ENCODE measurements at regions not wholly inside any gene's neighbourhood (a gene's known extent, or its start where the extent isn't known, plus 50 kb on each side); places are given as distances from the start of the nearest gene placed in this dataset.

DNA sequence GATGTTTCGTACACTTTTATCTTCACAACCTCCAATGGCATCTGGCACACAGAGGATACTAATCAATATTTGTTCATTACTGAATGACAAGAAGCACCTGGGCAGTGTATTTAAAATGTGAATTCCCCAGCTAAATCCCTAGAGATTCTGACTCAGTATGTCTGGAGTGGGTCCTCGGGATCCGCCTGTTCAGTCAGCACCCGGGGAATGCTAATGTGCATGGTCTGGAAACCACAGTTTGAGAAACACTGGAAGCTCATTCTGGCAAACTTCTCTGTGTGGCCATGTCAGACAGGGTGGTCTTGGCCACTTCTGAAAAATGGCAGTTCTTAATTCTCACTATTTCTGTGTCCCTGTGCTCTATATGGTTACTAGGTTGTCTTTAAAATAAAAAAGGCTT is 138.8 kb upstream of the VCX start:
- no peak overlapping the region for H3K27ac Mint-ChIP-seq
- no peaks in the 10 kb centered on the region for H3K4me1 Mint-ChIP-seq (ENCODE audit: low read depth in 2 of 2)
- no peak for DNase-seq (ENCODE audit: low spot score)
- no peak overlapping the region for H3K4me3 Mint-ChIP-seq
- no peak for ATAC-seq
- peaks cover 15% of the 10 kb centered on the region for H3K9me3 Mint-ChIP-seq
- no peaks in the 10 kb centered on the region for H3K36me3 Mint-ChIP-seq
- H3K27me3 Mint-ChIP-seq = no peaks in the 10 kb centered on the region

DNA sequence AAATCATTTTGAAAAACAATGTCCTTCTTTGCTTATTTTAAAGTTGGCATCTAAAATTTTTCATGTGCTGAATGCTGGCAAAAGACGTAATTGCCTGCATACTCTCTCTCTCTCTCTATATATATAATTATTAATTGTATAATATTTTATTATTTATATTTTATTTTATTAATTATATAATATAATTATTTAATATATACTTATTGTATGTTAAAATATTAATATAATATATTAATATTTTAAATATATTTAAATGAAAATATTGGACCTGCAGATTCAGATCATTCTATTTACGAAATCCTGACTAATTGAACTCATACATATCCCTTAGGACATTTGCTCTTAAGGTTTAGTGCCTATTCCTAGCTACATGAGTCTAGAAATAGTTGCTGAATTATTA is 144.7 kb upstream of the VCX start:
- DNase-seq (ENCODE audit: low spot score) = no peak
- Mint-ChIP-seq H3K27me3 (no peaks in the 10 kb centered on the region), H3K4me1 (ENCODE audit: low read depth in 2 of 2) (no peaks in the 10 kb centered on the region), H3K27ac (no peak overlapping the region), H3K36me3 (no peaks in the 10 kb centered on the region), H3K4me3 (no peak overlapping the region), H3K9me3 (peaks cover 23% of the 10 kb centered on the region)
- ATAC-seq = no peak

DNA sequence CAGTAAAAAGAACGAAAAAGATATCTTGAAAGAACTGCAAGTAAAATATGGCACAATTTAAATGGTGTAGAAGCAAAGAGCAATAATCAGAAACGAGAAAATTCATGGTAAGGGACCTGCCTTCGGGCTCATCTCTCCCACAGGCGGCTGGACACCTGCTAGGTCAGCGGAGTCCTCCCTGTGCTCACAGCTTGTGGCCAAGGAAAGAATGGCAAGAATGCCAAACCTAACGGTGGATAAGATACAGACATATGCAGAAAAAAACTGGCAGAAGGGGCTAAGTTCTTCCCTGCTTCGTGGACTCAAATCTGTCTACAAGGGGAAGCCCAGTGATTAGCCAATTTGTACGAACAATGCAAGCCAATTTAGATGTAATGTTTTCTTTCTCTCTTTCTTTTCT is 152.1 kb upstream of the VCX start:
- H3K4me3 Mint-ChIP-seq = no peak overlapping the region
- H3K27ac Mint-ChIP-seq = no peak overlapping the region
- no peak for ATAC-seq
- H3K4me1 Mint-ChIP-seq (ENCODE audit: low read depth in 2 of 2) = no peaks in the 10 kb centered on the region
- no peaks in the 10 kb centered on the region for H3K36me3 Mint-ChIP-seq
- DNase-seq (ENCODE audit: low spot score) = no peak
- H3K27me3 Mint-ChIP-seq = no peaks in the 10 kb centered on the region
- peaks cover 15% of the 10 kb centered on the region for H3K9me3 Mint-ChIP-seq

DNA sequence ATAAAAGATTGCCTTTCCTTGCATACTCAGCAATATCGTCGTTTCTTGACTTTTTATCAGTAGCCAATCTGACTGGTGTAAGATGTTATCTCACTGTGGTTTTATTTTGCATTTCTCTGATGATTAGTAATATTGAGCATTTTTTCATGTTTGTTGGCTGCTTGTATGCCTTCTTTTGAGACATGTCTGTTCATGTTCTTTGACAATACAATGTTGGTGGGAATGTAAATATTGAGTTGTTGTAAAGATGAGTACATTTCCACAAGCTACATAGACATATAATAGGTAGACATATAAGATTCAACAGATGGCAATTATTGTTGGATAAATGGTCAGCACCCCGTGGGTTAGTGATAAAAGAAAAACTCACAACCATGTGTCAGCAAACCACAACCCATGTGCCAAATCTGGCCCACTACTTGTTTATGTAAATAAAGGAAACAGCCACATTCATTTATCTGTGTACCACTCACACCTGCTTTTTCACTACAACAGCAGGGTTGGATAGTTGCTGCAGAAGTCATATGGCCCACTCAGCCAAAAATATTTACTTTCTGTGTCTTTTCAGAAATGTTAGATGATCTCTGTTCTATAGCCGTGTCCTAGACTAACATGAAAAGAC is 153.1 kb upstream of the VCX start:
- Mint-ChIP-seq H3K36me3 (no peaks in the 10 kb centered on the region), H3K4me1 (ENCODE audit: low read depth in 2 of 2) (no peaks in the 10 kb centered on the region), H3K27ac (no peak overlapping the region), H3K9me3 (peaks cover 15% of the 10 kb centered on the region), H3K27me3 (no peaks in the 10 kb centered on the region), H3K4me3 (no peak overlapping the region)
- DNase-seq (ENCODE audit: low spot score) (no peak), ATAC-seq (no peak)

DNA sequence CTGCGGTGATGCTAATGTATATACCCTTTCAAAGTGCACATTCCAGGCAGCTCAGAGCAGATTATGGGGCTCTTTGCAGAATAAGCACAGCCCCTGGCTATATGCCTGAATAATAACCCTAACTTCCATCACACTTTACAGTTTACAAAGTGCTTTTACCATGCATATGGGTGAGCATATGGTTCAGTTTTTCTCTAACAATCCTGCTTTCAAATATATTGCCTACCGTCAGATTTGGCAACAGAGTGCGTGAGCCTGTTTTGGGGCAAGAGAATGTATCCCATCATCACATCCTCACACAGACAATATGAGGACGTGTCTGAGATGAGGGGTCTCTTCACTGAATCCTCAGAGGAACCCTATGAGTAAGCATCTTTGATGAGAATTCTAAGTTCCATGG is 162.8 kb upstream of the VCX start:
- no peak for DNase-seq (ENCODE audit: low spot score)
- peaks cover 4% of the 10 kb centered on the region for H3K9me3 Mint-ChIP-seq
- H3K36me3 Mint-ChIP-seq = no peaks in the 10 kb centered on the region
- H3K27ac Mint-ChIP-seq = no peak overlapping the region
- H3K4me1 Mint-ChIP-seq (ENCODE audit: low read depth in 2 of 2) = no peaks in the 10 kb centered on the region
- no peak for ATAC-seq
- no peak overlapping the region for H3K4me3 Mint-ChIP-seq
- H3K27me3 Mint-ChIP-seq = no peaks in the 10 kb centered on the region

DNA sequence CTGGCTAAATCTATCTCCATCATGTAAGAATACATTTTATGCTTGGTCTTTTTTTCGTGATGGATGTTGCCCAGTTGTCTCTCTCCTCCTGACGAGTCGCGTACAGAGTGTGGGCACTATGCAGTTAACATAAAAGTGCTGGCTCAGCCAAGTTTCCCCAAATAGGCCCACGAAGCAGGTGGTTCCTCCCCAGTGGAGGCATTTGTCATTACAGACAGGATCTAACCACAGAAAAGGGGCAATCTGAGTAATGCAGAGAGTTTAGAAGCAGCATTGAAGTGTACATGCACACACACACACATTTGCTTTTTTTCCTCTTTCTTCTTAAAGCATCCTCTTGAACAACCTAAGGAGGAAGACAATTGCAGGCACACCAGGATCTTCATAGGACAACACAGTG is 188.7 kb upstream of the VCX start:
- Mint-ChIP-seq H3K4me1 (ENCODE audit: low read depth in 2 of 2) (no peaks in the 10 kb centered on the region), H3K4me3 (no peak overlapping the region), H3K9me3 (peaks cover 9% of the 10 kb centered on the region), H3K27ac (no peak overlapping the region), H3K27me3 (no peaks in the 10 kb centered on the region), H3K36me3 (no peaks in the 10 kb centered on the region)
- DNase-seq (ENCODE audit: low spot score) (no peak), ATAC-seq (no peak)

DNA sequence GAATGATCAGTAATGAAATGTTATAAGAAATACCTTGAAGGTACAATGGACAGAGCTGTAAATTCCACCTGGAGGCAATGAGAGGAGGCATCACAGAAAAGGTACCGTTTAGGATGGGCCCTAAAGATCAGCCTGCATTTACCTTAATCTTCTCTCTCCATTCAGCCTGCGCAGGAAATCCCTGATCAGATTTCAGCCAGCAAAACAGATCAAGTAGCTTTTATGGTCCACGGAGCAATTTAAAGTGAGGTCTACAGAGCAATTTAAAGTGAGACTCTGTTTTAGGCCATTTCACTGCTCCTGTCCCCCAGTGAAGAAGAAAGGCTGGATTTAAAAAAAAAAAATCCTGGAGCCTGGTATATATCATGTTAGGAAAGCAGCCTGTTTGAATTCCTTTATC is 195.1 kb upstream of the VCX start:
- Mint-ChIP-seq H3K27me3 (no peaks in the 10 kb centered on the region), H3K9me3 (peaks cover 3% of the 10 kb centered on the region), H3K4me3 (no peak overlapping the region), H3K27ac (no peak overlapping the region), H3K36me3 (no peaks in the 10 kb centered on the region), H3K4me1 (ENCODE audit: low read depth in 2 of 2) (no peaks in the 10 kb centered on the region)
- DNase-seq (ENCODE audit: low spot score) = no peak
- no peak for ATAC-seq

DNA sequence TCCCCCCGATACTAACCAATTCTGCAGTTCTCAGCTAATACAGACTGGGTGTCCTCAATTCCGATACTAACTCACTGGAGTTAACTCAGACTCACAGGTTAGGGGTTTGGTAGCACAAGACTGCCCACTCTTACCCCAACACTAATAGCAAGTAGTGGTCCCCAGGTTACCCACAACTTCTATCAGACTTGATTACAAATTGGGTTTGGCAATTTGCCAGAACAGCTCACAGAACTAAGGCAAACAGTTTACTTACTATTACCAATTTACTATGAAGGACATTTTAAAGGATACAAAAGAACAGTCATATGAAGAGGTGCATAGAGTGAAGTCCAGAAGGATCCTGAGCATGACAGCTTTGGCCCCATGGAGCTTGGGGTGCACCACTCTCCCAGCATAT is 201.8 kb upstream of the VCX start:
- no peak for DNase-seq (ENCODE audit: low spot score)
- Mint-ChIP-seq H3K9me3 (peaks cover 4% of the 10 kb centered on the region), H3K4me3 (no peak overlapping the region), H3K36me3 (no peaks in the 10 kb centered on the region), H3K27ac (no peak overlapping the region), H3K27me3 (no peaks in the 10 kb centered on the region), H3K4me1 (ENCODE audit: low read depth in 2 of 2) (no peaks in the 10 kb centered on the region)
- ATAC-seq = no peak

DNA sequence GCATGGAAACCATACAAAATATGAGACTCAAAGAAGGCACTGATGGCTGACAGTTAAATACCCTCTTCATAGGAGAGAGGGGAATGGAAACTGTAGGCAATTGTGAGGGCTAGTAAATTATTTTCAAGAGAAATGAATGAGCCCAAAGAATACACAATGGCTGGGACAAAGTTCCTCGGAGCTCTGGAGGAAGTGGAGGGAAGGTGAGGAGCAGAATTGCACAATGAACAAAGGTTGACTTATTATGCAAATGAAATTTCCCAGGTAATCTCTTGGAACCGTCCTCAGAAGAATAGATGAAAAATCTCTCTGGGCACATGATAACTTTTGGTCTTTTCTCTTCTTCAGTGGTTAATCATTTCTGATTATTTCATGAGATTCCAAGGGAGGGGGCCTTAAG is 202.6 kb upstream of the VCX start:
- no peak overlapping the region for H3K27ac Mint-ChIP-seq
- no peaks in the 10 kb centered on the region for H3K4me1 Mint-ChIP-seq (ENCODE audit: low read depth in 2 of 2)
- H3K36me3 Mint-ChIP-seq = no peaks in the 10 kb centered on the region
- ATAC-seq = no peak
- H3K27me3 Mint-ChIP-seq = no peaks in the 10 kb centered on the region
- no peak overlapping the region for H3K4me3 Mint-ChIP-seq
- peaks cover 5% of the 10 kb centered on the region for H3K9me3 Mint-ChIP-seq
- no peak for DNase-seq (ENCODE audit: low spot score)

DNA sequence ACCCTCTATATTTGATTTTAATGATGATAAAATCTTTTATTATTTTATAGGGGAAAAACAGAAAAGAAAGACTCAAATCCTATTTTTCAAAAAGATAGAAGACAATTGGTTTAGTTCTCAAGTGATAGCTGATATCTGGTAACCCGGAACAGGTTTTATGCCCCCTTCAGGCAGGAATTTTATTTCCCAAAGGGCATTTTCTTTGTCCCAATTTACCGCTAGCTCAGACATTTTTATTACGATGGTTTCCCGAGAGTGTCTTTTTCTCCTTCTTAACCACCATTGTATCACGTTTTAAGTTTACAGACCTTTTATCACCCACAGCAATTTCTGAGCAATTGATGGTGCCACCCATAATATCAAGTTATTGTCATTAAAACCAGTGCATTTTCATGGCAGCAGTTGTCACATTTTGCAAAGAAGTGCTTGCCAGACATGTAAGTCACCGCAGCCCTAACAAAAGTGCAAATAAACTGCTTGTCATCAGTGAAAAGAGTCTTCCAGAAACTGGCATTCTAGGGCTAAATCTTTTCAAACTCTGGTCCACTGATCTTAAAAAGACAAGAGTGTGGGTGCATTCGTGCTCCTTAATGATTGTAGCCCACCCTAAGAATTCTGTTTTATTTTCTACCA is 204.8 kb upstream of the VCX start:
- ATAC-seq (no peak), DNase-seq (ENCODE audit: low spot score) (no peak)
- Mint-ChIP-seq H3K27me3 (no peaks in the 10 kb centered on the region), H3K9me3 (peaks cover 5% of the 10 kb centered on the region), H3K4me1 (ENCODE audit: low read depth in 2 of 2) (no peaks in the 10 kb centered on the region), H3K4me3 (no peak overlapping the region), H3K36me3 (no peaks in the 10 kb centered on the region), H3K27ac (no peak overlapping the region)

DNA sequence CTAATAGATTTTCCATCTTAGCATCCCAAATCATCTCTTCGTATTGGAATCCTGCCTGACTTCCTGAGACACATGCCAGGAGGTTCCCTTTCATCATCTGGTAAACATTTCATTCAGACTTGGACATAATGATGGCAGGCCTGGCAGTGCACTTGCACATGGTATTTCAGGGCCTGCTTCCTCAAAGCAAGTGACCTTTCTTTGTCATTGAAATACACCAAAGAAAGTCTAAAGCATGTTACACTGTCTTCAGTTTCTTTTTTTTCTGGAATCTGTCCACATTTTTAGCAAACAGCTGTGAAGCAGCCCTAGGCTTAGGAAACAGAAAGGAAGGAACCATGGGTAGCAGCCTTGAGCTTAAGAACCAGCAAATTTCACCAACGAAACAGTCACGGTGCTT is 205.9 kb upstream of the VCX start:
- ATAC-seq (no peak), DNase-seq (ENCODE audit: low spot score) (no peak)
- H3K4me1 Mint-ChIP-seq (ENCODE audit: low read depth in 2 of 2) = no peaks in the 10 kb centered on the region
- no peaks in the 10 kb centered on the region for H3K36me3 Mint-ChIP-seq
- no peak overlapping the region for H3K4me3 Mint-ChIP-seq
- peaks cover 8% of the 10 kb centered on the region for H3K9me3 Mint-ChIP-seq
- no peak overlapping the region for H3K27ac Mint-ChIP-seq
- H3K27me3 Mint-ChIP-seq = no peaks in the 10 kb centered on the region

DNA sequence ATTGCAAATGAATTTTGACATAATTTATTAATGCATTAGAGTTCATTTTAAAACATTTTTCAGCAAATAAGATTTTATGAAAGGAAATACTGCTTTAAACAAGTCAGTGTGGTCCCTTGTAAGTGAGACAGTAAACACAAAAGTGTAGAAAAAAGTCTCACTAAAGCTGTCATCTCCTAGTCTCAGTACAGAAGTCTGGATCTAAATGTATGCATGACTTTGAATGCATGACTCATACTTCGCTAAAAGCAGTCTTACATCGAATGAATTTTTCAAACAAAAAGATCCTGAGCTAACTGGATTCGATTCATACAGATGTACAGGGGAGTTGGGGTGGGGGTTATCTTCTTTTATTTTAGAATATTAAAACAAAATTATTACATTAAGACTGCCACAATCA is 207.4 kb upstream of the VCX start:
- H3K36me3 Mint-ChIP-seq = no peaks in the 10 kb centered on the region
- H3K9me3 Mint-ChIP-seq = peaks cover 8% of the 10 kb centered on the region
- no peak for ATAC-seq
- H3K27me3 Mint-ChIP-seq = no peaks in the 10 kb centered on the region
- no peaks in the 10 kb centered on the region for H3K4me1 Mint-ChIP-seq (ENCODE audit: low read depth in 2 of 2)
- no peak overlapping the region for H3K4me3 Mint-ChIP-seq
- no peak for DNase-seq (ENCODE audit: low spot score)
- H3K27ac Mint-ChIP-seq = no peak overlapping the region

DNA sequence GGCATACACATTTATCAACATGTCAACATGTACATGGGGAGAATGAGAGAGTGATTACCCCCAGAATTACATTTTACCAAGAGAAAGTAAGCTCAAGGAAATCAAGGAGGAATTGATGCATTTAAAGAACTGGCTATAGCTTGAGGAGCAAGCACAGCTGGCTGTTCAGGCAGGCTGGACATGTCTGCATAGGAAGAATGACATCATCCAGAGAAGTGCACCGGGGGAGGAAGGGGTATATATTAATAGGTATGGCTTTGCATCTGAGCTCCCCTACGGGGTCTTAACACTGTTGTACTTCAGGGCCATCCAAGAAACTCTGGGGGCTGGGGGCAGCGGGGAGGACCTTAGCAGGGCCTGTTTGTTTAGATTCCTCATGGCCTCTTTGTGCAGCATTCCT is 222.4 kb upstream of the VCX start:
- no peaks in the 10 kb centered on the region for H3K27me3 Mint-ChIP-seq
- no peaks in the 10 kb centered on the region for H3K4me1 Mint-ChIP-seq (ENCODE audit: low read depth in 2 of 2)
- H3K27ac Mint-ChIP-seq = no peak overlapping the region
- DNase-seq (ENCODE audit: low spot score) = no peak
- ATAC-seq = no peak
- H3K4me3 Mint-ChIP-seq = no peak overlapping the region
- peaks cover 10% of the 10 kb centered on the region for H3K9me3 Mint-ChIP-seq
- no peaks in the 10 kb centered on the region for H3K36me3 Mint-ChIP-seq

DNA sequence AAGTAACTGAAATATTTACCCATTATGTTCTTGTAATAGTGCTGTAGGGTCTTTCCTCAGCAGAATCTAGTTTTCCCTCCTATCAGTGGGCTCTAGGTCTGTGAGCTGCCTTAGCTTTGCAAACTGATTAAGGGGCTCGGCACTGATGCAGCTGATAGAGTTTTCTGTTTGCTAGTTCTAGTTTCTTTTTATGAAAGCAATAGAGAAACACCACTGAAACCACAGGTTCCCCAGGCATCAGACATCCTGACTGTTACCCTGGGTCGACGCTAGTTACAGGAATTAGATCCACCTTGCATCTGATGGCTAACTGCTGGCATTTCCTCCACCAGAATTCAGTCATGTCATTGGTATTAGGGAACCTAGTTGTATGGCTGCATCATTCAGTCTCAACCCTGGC is 225.0 kb upstream of the VCX start:
- DNase-seq (ENCODE audit: low spot score) (no peak), ATAC-seq (no peak)
- Mint-ChIP-seq H3K9me3 (peaks cover 6% of the 10 kb centered on the region), H3K27ac (no peak overlapping the region), H3K4me1 (ENCODE audit: low read depth in 2 of 2) (no peaks in the 10 kb centered on the region), H3K36me3 (no peaks in the 10 kb centered on the region), H3K4me3 (no peak overlapping the region), H3K27me3 (no peaks in the 10 kb centered on the region)

DNA sequence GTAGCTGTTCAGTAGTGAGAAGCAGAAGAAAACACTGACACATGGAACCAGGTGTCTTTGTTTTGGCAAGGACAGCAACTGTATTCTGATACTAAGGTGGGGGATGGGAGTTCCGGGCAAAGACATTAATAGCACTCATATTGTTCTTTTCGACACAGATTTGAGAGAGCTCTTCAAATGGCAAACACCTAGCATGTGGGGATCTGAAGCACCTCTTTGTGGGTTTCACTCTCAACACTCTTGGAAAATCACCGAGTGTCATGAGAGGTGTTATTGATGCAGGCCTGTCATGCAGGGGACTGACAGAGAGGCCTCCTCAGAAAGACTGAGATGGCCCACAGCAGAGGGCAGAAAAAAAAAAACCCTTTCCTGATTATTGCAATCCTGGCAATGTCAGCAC is 228.4 kb upstream of the VCX start:
- Mint-ChIP-seq H3K36me3 (no peaks in the 10 kb centered on the region), H3K27me3 (no peaks in the 10 kb centered on the region), H3K9me3 (peaks cover 3% of the 10 kb centered on the region), H3K4me1 (ENCODE audit: low read depth in 2 of 2) (no peaks in the 10 kb centered on the region), H3K27ac (no peak overlapping the region), H3K4me3 (no peak overlapping the region)
- no peak for DNase-seq (ENCODE audit: low spot score)
- no peak for ATAC-seq
